NCI-H1092 (cell line): ENCODE measurements at regions not wholly inside any gene's neighbourhood (a gene's known extent, or its start where the extent isn't known, plus 50 kb on each side); places are given as distances from the start of the nearest gene placed in this dataset.
"Not testable (repeated sequence)": the region's sequence is repeated elsewhere in the genome, so short reads cannot be mapped to it uniquely, and the experiment has no call there.

Experiments used
- DNase-seq: peaks from one replicate; lab custom pipeline; 2025; lab: John Stamatoyannopoulos, UW

DNA sequence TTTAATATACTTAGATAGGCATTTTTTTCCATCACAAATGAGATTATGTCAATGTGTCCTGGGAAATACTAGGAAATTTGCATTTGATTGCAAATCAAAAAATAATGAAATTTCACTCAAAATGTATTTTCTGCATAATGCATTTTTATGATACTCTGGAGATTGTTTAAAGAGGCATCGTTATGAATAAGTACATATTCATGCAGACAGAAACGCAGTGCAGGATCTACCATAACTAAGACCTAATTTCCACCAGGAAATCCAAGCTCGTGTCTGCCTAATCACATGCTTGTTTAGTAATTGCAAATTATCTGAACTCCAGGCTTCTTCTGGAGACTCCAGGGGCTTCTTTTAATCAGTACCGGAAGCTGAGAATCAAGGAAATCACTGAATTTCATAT, 163.5 kb upstream of the MXRA5 start:
- no peak for DNase-seq

DNA sequence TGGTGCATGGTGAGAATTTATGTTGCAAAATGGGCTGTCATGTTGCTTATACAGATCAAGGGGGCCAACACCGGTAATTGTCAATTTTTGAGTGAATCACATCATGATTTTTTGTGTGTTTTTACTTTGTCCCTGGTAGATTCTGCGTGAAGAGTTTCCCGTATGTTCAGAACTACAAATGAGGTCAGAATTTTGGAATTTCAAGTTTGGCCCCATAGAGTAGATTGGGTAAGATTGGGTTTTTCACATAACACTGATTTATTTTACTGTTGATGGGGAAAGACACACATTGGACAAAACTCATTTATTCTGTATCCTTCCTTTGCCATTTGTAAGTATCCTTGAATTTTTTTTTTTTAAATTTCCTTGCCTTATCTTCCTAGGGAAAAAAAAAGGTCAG, 158.5 kb upstream of the MXRA5 start:
- DNase-seq, result no peak

GRCh38 chrX:3501833-3502535, 155.5 kb upstream of the MXRA5 start:
- DNase-seq, result no peak

DNA sequence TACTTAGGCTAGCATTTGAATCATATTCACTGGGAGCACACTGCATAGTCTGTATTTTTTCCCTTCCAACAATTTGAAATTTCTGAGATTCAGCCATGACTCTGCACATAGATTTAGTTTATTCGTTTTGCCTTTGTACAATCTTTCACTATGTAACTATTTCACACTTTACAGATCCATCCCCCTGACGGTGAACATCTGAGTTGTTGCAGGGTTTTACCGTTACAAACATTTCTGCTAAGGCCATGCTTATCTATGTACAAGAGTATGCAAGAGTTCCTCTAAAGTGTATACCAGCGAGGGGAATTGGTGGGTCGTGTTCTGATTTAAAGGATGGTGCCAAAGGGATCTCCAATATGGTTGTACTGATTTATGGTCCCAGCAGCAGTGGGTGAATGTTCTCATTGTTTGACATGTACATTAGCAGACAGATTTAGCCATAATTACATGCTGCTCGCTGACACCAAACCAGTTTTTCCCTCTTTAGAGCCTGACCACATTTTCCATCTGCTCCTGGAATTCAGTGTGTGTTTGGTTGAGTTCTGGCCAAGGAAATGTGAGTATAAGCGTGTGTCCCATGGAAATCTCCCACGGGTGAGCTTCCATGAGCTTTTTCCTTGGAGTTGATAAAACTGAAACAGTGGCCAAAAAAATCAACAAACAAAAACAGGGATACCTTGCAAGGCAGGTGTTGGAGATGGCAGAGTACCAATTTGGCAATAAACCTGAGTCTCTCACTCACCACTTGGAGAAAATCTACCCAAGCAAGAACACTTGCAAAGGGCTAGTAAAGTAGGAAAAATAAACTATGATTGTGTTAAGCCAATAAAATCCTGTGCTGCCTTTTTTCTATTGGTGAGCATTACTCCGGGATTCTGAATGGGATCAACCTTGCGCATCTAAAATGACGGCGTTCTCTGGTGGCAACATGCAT, 149.7 kb upstream of the MXRA5 start:
- not testable (repeated sequence) for DNase-seq

DNA sequence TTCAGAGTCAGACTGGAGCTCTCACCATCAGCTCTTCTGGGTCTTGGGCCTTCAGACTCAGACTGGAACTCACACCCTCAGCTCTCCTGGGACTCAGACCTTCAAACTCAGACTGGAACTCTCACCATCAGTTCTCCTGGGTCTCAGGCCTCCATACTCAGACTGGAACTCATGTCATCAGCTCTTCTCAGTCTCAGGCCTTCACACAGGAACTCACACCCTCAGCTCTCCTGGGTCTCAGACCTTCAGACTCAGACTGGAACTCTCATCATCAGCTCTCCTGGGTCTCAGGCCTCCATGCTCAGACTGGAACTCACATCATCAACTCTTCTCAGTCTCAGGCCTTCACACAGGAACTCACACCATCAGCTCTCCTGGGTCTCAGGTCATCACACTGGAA, 147.2 kb upstream of the MXRA5 start:
- no peak for DNase-seq

- no peak for DNase-seq
These were observed 139.3 kb upstream of the MXRA5 start for GRCh38 chrX:3485727-3486126.

GRCh38 chrX:3479026-3479425, 132.6 kb upstream of the MXRA5 start:
- no peak for DNase-seq

DNA sequence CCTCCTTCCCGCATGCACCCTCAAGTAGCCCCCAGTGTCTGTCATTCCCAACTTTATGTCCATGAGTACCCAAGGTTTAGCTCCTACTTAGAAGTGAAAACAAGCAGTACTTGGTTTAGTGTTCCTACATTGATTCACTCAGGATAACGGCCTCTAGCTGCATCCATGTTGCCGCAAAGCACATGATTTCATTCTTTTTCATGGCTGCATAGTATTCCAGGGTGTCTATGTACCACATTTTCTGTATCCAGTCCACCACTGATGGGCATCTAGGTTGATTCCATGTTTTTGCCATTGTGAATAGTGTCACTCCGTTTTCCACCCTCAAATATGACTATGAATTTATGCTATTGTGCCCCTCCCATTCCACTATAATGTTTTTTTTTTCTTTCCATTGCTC, 130.5 kb upstream of the MXRA5 start:
- no peak for DNase-seq

- not testable (repeated sequence) for DNase-seq
These were observed 123.8 kb upstream of the MXRA5 start for GRCh38 chrX:3470211-3470679.

- no peak for DNase-seq
These were observed 121.6 kb upstream of the MXRA5 start for GRCh38 chrX:3468031-3468430.

DNA sequence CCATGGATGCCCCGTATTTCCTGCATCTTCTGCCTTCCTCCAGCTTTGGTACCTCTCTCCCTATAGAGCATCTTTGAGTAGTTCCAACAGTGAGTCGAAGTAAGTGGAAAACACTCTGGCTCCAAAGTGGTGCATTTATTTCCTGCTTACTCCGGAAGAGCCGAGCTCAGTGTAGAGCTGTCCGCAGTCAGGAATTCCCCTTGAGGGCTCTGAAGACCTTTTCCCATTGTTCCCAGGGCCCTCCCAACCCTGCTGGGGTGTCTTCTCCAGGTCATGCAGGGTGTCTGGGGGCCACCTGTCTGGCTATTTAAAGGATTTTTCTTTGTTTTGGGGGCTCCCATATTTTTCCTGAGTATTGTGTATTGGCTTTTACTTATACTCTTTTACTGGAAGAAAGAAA, 118.6 kb upstream of the MXRA5 start:
- DNase-seq, result no peak

DNA sequence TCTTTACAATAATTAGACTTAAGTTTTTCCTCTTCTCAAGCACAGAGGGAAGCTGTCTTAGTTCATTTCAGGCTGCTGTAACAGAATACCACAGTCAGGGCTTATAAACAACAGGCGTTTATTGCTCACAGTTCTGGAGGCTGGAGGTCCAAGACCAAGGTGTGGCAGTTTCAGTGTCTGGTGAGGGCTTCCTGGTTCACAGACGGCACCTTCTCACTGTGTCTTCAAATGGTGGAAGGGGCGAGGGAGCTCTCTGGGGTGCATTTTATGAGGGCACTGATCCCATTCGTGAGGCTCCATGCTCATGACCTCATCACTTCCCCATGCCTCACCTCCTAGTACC, 115.7 kb upstream of the MXRA5 start:
- no peak for DNase-seq

DNA sequence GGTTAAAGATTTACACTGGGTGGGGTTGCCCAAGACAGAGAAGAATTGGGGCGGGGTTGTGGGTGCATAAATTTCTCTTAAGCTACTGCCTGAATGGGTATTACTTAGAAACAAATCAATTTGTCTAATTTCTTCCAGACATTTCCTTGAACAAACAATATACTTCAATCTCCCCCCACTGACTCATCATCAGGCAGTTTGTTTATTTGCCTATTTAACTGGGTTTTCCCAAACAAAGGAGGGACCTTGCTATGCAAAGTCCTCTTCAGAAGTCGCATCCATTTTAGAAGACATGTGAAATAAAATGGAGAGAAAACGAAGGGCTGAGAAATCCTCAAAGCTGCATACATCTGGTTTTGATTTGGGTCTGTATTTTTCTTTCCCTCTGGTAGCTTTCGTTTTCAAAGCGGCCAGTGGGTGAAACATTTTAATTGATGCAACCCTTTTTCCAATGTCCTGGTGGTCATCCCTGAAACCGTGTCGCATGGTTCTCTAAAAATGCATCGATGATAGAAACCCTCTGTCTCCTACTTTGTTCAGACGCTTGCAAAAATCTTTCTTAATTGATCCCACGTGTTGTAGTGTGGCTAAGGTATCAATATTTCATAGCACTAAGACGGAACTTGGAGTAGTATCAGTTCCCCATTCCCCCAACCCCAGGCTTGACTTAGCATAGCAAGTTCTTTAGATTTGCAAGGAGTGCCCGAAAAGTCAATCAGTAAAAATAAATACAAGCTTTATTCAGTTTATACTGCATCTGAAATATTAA, 115.1 kb upstream of the MXRA5 start:
- no peak for DNase-seq

DNA sequence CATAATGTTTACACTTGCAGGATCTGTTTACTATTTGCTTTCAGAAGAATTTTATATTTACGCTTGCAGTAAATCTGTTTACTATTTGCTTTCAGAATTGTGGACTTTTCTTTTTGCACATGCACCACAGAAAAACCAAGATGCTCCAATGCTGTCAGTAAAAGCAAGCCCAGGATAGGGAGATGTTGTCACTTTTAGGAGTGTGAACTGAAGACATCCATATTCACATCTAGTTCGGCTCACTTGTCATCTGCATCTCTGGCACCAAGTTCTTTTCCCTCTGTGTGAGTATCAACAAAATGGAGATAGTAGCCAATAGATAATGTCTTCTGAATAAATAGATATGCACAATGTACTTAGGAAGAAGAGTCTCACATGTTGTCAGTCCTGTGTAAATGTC, 109.3 kb upstream of the MXRA5 start:
- no peak for DNase-seq

- DNase-seq, result no peak
These were observed 105.1 kb upstream of the MXRA5 start for GRCh38 chrX:3451571-3451970.

DNA sequence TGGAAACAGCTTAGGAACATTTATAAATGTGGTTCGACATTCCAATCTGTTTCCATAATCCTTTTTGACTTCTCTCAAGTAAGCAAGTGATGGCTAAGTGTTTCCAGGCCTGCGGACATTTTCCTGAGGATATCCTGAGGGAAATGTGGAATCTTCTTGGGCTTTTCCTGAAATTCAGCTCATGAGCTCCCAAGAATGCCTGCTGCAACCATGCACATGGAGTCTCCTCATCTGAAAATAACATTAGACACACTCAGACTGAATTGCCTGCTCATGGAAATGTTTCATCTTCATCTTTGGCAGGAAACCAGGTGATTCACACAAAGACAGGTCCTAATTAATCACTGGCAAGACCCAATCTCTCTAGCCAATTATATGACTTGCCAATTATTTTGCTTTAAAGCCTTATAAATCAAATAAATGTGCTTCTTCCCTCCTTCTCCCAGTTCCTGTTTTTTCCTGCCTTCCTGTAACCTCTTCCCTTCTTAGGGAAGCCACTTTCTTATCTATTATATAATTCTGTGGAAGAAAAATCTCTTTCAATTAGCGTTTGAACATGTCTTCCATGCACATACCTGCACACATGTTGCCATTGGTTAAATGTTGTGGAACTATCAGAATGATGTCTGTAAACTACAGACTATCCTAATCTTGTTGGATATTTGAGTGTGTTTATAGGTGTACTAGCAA, 104.6 kb upstream of the MXRA5 start:
- DNase-seq, result no peak

GRCh38 chrX:3449287-3449686, 102.8 kb upstream of the MXRA5 start:
- DNase-seq, result no peak

DNA sequence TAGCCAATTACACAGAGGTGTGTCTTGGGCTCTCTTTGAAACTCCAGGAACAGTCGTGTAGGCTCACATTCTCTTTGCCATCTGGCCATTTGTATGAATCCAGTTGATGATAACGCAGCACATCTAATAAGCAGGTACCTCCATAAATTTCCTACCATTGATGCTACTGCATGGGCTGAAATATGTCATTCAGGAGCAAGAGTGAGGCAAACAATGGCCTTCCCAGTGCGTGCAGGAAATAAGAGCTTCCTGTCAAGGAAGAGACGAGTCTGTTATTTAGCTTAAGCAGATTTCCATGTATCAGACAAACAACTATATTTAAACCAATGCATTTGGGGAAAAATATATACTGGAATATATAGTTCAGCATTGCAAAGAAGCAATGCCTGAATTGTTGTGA, 102.1 kb upstream of the MXRA5 start:
- no peak for DNase-seq

GRCh38 chrX:3445806-3446490, 99.5 kb upstream of the MXRA5 start:
- DNase-seq, result no peak

DNA sequence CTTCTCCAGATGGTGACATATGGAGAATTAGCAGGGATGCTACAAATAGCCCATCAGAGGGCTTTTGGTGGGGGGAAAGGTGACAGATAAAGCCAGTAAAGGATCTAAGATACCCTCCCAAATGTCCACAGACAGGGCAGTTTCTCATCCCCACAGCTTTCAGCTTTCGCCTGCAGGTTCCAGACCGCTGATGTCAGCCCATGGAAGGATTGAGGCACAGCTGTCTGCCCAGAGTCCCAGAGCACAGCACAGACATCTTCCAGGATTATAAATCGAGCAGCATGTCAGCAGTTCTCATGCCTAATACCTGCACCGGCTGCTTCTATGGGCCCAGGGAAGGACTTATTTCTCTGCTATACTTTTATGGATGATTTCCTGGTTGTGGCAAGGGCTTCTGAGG, 96.7 kb upstream of the MXRA5 start:
- DNase-seq, result no peak

- DNase-seq, result no peak
These were observed 96.2 kb upstream of the MXRA5 start for GRCh38 chrX:3442691-3443090.
